ENCODE measurements at regions not wholly inside any gene's neighbourhood (a gene's known extent, or its start where the extent isn't known, plus 50 kb on each side); places are given as distances from the start of the nearest gene placed in this dataset.
A peak's percentile ranks its signal among the peaks of the same experiment; 100 is the strongest.

GRCh38 chr4:114173968-114174367 lies 194.5 kb upstream of the ARSJ start:
- FAIRE-seq = no peak
- no peak for DNase-seq (ENCODE audit: low spot score)

DNA sequence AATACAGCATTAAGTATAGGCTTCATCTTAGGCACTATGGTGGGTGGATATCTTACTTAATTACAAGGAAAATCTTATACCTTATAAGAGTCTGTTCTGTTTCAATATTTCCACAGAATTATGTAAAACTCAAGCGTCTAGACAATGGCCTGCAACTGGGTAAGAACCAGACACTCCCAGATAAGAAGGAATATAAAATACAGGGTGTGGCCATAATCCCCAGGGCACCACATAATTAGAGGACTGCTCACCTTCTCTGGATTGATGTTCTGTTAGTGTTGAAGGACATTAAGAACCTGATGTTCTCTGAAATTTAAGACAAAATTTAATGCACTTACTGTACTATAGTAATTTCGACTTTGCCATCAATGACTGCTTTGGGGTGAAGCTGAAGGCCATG lies 198.2 kb upstream of the ARSJ start:
- DNase-seq (ENCODE audit: low spot score) (no peak), FAIRE-seq (no peak)

- DNase-seq (ENCODE audit: low spot score) (no peak), FAIRE-seq (no peak)
These were observed 198.9 kb upstream of the ARSJ start for GRCh38 chr4:114178392-114178791.

DNA sequence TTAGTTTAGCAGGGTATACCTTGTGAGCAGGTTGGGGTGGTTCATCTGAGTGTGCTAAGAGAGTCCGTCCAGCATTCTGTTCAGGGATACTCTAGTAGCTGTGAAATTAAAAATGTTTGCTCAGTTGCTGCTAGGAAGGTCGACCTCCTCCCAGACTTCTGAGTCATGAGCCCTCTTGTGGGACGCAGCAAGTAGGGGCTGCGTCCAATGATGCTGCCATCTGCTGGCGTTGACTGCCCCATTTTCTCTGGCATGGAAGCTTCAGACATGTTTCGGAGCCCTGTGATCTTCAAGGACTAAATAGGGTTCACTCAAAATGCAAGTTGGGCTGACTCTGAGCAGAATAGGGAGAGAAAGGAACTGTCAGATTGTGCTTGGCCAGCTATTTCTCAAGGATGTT lies 201.0 kb upstream of the ARSJ start:
- FAIRE-seq (no peak), DNase-seq (ENCODE audit: low spot score) (no peak)

DNA sequence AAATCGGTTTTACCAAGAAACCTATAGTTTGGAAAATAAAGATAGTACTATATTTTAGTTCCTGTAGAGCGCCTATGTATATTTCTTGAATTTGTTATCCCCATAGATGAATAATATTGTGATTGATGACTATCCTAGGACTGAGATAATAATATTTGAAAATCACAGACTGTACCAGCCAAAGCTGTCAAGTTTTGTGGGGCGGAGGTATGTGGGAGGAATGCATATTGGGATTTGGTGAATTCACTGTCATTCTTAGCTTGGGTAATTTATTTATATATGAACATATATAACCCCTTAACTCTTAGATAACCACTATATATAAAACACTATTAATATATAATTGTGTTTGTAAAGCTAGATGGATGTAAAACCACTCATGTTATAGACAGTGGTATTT lies 205.5 kb upstream of the ARSJ start:
- no peak for DNase-seq (ENCODE audit: low spot score)

GRCh38 chr4:114187592-114187991 lies 208.1 kb upstream of the ARSJ start:
- DNase-seq (ENCODE audit: low spot score) = no peak
- no peak for FAIRE-seq

More for the DNA sequence above, 205.5 kb upstream of the ARSJ start:
- no peak for FAIRE-seq

GRCh38 chr4:114191496-114191895 lies 212.0 kb upstream of the ARSJ start:
- DNase-seq (ENCODE audit: low spot score) (no peak), FAIRE-seq (peak; percentile 24)

DNA sequence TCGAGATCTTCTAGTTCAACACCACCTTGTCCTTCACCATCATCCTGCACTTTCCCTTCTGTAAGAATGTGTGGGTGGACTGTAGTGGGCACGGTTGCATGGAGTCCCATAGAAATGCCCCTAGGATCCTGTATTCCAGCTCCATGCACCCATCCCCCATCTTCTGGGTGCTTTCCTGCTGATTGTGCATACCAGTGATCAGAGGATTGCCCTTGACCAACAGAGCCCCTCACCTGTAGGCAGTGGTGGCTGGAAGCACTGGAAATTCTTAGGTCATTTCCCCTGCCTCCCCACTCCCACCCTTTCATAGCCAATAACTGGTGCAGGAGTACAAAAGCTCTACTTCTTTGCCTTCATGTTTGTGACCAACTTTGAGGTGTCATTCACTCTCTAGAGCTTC lies 213.4 kb upstream of the ARSJ start:
- FAIRE-seq (no peak), DNase-seq (ENCODE audit: low spot score) (no peak)

GRCh38 chr4:114193624-114194399 lies 214.4 kb upstream of the ARSJ start:
- FAIRE-seq = no peak
- no peak for DNase-seq (ENCODE audit: low spot score)

GRCh38 chr4:114196606-114197005 lies 217.2 kb upstream of the ARSJ start:
- DNase-seq (ENCODE audit: low spot score) (no peak), FAIRE-seq (no peak)

- no peak for FAIRE-seq
- DNase-seq (ENCODE audit: low spot score) = no peak
These were observed 220.6 kb upstream of the ARSJ start for GRCh38 chr4:114200026-114200425.

GRCh38 chr4:114205261-114205660 lies 225.8 kb upstream of the ARSJ start:
- DNase-seq (ENCODE audit: low spot score) (no peak), FAIRE-seq (no peak)

DNA sequence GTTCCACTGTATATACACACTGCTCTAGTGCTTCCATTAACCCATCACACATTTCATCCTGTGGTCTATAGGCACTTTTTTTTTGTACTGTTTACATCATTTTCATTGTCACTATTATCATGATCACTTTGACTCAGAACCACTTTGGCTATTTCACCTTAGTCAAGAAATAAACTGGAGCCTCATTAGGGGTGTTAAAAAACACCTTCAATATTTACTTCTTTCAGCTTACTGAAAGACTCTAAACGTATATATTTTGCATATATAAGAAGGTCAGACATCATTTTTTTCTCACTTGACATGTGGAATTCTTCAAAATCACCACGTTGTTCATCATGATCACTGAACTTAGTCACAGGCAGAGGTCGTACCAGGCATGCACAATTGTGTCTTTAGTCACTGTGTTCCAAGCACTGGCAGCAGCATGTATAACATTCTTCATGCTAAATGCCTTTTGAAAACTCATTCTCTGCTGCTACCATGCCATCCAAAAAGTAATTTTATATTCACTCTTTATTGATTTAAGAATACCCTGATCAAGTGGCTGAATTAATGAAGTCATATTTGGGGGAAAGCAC lies 229.2 kb upstream of the ARSJ start:
- no peak for FAIRE-seq
- no peak for DNase-seq (ENCODE audit: low spot score)

- no peak for DNase-seq (ENCODE audit: low spot score)
- no peak for FAIRE-seq
These were observed 230.1 kb upstream of the ARSJ start for GRCh38 chr4:114209584-114209983.

- FAIRE-seq (no peak), DNase-seq (ENCODE audit: low spot score) (no peak)
These were observed 232.1 kb upstream of the ARSJ start for GRCh38 chr4:114211556-114211955.

- FAIRE-seq (no peak), DNase-seq (ENCODE audit: low spot score) (no peak)
These were observed 237.8 kb upstream of the ARSJ start for GRCh38 chr4:114217150-114217817.

- FAIRE-seq (no peak), DNase-seq (ENCODE audit: low spot score) (no peak)
These were observed 244.1 kb upstream of the ARSJ start for GRCh38 chr4:114223580-114223979.

DNA sequence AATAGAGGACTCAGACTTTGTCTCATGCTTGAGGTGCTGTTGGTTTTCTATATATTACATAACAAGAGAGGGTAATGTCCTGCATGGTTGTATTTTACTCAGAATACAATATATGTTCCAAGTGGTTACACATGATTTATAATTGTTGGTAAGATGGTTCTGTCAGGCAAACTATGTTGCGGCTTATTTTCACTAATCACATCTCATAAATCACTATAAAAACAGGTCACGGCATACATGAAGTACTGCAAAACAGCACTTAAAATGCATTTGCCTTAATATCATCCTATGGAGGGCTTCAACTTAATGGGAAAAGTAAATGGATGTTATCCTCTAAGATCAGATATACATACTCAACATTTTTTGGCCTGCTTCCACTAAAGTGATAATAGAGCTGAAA lies 246.0 kb upstream of the ARSJ start:
- FAIRE-seq = no peak

GRCh38 chr4:114226179-114226578 lies 246.7 kb upstream of the ARSJ start:
- FAIRE-seq = no peak
- DNase-seq (ENCODE audit: low spot score) = no peak

More for the DNA sequence above, 246.0 kb upstream of the ARSJ start:
- DNase-seq (ENCODE audit: low spot score) = no peak

DNA sequence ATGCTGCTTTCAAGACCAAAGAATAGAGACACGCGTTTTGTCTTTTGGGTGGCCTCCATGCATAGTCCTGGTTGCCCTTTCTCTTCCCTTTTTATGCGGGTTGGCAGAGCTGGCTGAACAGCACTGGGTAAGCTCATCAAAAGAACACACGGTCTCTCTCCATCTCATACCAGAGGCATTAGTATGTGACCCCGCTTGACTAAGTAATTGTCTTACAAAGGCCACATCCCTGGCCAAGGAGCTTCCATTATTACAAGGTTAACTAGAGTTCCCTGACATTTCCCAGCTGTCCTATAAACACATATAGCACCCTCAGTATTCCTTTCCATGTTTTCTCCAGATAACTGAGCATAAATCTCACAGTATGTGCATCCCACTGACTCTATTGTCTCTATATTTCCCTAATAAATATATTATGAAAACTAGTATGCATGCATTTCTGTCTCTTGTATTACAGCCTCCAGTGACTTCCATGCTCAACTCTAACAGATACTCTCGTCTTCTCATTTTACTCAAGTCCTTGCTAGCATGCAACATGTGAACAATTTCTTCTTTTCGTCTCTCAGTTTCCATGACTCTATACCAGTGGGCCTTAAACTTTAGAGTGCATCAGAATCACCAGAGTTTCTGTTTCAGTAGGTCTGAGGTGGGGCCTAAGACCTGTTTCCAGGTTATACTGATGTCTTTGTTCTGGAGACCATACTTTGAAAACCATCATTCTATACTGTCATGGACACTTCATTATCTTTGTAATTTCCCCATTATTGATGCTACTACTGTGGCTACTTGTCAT lies 247.7 kb upstream of the ARSJ start:
- DNase-seq (ENCODE audit: low spot score) (no peak), FAIRE-seq (no peak)

GRCh38 chr4:114229706-114230105 lies 250.3 kb upstream of the ARSJ start:
- no peak for FAIRE-seq

More at GRCh38 chr4:114229706-114230105, 250.3 kb upstream of the ARSJ start:
- DNase-seq (ENCODE audit: low spot score) = no peak

Measured in RCC 7860 (cell line).